ENCODE measurements at regions not wholly inside any gene's neighbourhood (a gene's known extent, or its start where the extent isn't known, plus 50 kb on each side); places are given as distances from the start of the nearest gene placed in this dataset.
A peak's percentile ranks its signal among the peaks of the same experiment; 100 is the strongest.
"Not testable (repeated sequence)": the region's sequence is repeated elsewhere in the genome, so short reads cannot be mapped to it uniquely, and the experiment has no call there.

DNA sequence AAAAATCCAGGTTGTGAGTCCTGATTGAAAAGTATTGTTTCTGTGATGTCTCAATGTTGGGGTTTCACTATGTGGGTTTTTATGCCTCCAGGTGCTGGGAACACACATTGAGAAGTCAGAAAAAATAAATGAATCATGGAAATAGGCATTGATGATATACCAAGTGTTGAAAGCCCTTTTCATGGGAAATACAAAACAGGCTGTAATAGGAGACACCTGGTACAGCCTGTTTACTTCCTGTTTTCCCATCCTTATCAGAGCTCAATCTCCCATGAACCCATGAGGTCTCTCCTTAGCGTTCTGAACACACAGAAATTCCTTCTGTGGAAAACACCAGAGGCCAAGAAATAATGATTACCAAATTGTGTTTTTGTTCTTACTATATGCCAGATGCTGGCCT lies 106.3 kb upstream of the BOD1L1 start:
- Histone ChIP-seq H4K20me1 (ENCODE audit: low read length) (no peaks in the 10 kb centered on the region), H3F3A (ENCODE audit: low read length, unreplicated experiment) (no peaks in the 10 kb centered on the region), H3K4me3 (ENCODE audit: low read length) (no peak overlapping the region), H3K9me2 (replicated peaks; ENCODE audit: low read length) (no peaks in the 10 kb centered on the region), H3K9ac (ENCODE audit: low read length) (no peak overlapping the region), H3K36me3 (ENCODE audit: low read depth, low read length) (no peaks in the 10 kb centered on the region), H3K4me1 (ENCODE audit: insufficient read depth, low read length) (no peaks in the 10 kb centered on the region), H2AFZ (ENCODE audit: low read length) (no peak overlapping the region), H3K79me2 (ENCODE audit: low read length) (no peaks in the 10 kb centered on the region), H3K9me3 (ENCODE audit: low read length) (no peaks in the 10 kb centered on the region), H3K4me2 (ENCODE audit: low read length) (no peak overlapping the region), H3K27ac (ENCODE audit: low read length) (no peak overlapping the region), H3K27me3 (ENCODE audit: low read length) (no peaks in the 10 kb centered on the region)
- intact Hi-C loops (cut with micrococcal nuclease) = no loop called here
- TF ChIP-seq, protein P1, sequence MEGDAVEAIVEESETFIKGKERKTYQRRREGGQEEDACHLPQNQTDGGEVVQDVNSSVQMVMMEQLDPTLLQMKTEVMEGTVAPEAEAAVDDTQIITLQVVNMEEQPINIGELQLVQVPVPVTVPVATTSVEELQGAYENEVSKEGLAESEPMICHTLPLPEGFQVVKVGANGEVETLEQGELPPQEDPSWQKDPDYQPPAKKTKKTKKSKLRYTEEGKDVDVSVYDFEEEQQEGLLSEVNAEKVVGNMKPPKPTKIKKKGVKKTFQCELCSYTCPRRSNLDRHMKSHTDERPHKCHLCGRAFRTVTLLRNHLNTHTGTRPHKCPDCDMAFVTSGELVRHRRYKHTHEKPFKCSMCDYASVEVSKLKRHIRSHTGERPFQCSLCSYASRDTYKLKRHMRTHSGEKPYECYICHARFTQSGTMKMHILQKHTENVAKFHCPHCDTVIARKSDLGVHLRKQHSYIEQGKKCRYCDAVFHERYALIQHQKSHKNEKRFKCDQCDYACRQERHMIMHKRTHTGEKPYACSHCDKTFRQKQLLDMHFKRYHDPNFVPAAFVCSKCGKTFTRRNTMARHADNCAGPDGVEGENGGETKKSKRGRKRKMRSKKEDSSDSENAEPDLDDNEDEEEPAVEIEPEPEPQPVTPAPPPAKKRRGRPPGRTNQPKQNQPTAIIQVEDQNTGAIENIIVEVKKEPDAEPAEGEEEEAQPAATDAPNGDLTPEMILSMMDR (conservative IDR thresholded peaks at IDR 0.05; ENCODE audit: low read depth, low read length) = no peak
- TF ChIP-seq EZH2 (IDR thresholded peaks at IDR 0.05; ENCODE audit: low read length, unreplicated experiment) (no peak), EZH2phosphoT487 (IDR thresholded peaks at IDR 0.05; ENCODE audit: borderline replicate concordance, low read length) (no peak)
- ChIA-PET CTCF (no interaction called here), POLR2A (ENCODE audit: unreplicated experiment) (no interaction called here)
- DNase-seq (no peak), ATAC-seq (no peak)
- BruUV-seq (replicated peaks) = no TSS peak

DNA sequence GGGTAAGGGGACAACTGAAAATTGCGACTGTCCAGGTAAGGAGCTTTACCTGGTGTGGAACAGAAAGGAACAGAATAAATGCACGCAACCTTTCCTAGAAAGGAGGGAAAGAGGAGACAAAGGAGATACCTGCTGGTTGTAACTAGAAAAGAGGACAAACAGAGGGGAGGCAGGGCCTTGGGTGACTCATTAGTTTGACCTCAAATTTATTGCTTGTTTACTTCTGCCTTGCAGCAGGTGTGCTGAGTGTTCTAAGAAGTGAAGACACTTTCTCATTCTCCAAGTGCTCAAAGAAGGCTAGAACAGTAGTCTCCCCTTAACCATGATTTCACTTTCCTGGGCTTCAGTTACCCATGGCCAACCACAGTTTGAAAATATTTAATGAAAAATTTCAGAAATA lies 123.1 kb upstream of the BOD1L1 start:
- ChIA-PET POLR2A (ENCODE audit: unreplicated experiment) (no interaction called here), CTCF (no interaction called here)
- H3K4me1 ChIP-seq (ENCODE audit: insufficient read depth, low read length) = peaks cover 9% of the 10 kb centered on the region
- peak; percentile 55 for DNase-seq
- H2AFZ ChIP-seq (ENCODE audit: low read length) = no peak overlapping the region
- H3K27ac ChIP-seq (ENCODE audit: low read length) = no peak overlapping the region
- no peaks in the 10 kb centered on the region for H4K20me1 ChIP-seq (ENCODE audit: low read length)
- TF ChIP-seq EZH2phosphoT487 (IDR thresholded peaks at IDR 0.05; ENCODE audit: borderline replicate concordance, low read length) = no peak
- TF ChIP-seq, protein P1 (conservative IDR thresholded peaks at IDR 0.05; ENCODE audit: low read depth, low read length) = no peak
- TF ChIP-seq EZH2 (IDR thresholded peaks at IDR 0.05; ENCODE audit: low read length, unreplicated experiment) = no peak
- no peaks in the 10 kb centered on the region for H3K9me2 ChIP-seq (replicated peaks; ENCODE audit: low read length)
- H3K79me2 ChIP-seq (ENCODE audit: low read length) = no peaks in the 10 kb centered on the region
- H3F3A ChIP-seq (ENCODE audit: low read length, unreplicated experiment) = no peaks in the 10 kb centered on the region
- no peaks in the 10 kb centered on the region for H3K27me3 ChIP-seq (ENCODE audit: low read length)
- ATAC-seq = peak; percentile 89
- no peaks in the 10 kb centered on the region for H3K36me3 ChIP-seq (ENCODE audit: low read depth, low read length)
- no peaks in the 10 kb centered on the region for H3K9me3 ChIP-seq (ENCODE audit: low read length)
- H3K4me2 ChIP-seq (ENCODE audit: low read length) = 0 out of 2 replicates have a peak overlapping the region, but pooled peaks have one; percentile 27
- no peak overlapping the region for H3K9ac ChIP-seq (ENCODE audit: low read length)
- no TSS peak for BruUV-seq (replicated peaks)
- H3K4me3 ChIP-seq (ENCODE audit: low read length) = no peak overlapping the region
- intact Hi-C loops (cut with micrococcal nuclease) = no loop called here

DNA sequence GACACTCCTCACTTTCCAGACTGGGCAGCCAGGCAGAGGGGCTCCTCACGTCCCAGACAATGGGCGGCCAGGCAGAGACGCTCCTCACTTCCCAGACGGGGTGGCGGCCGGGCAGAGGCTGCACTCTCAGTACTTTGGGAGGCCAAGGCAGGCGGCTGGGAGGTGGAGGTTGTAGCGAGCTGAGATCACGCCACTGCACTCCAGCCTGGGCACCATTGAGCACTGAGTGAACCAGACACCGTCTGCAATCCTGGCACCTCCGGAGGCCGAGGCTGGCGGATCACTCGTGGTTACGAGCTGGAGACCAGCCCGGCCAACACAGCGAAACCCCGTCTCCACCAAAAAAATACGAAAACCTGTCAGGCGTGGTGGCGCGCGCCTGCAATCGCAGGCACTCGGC lies 134.1 kb upstream of the BOD1L1 start:
- H3K36me3 ChIP-seq (ENCODE audit: low read depth, low read length); H3K9me3 ChIP-seq (ENCODE audit: low read length); POLR2A ChIA-PET (ENCODE audit: unreplicated experiment); H3K9me2 ChIP-seq (replicated peaks; ENCODE audit: low read length); H3K4me1 ChIP-seq (ENCODE audit: insufficient read depth, low read length); intact Hi-C loops (cut with micrococcal nuclease); CTCF ChIA-PET; H2AFZ ChIP-seq (ENCODE audit: low read length); H3F3A ChIP-seq (ENCODE audit: low read length, unreplicated experiment); H3K79me2 ChIP-seq (ENCODE audit: low read length); H3K27me3 ChIP-seq (ENCODE audit: low read length); H3K4me2 ChIP-seq (ENCODE audit: low read length); DNase-seq; BruUV-seq (replicated peaks); H3K9ac ChIP-seq (ENCODE audit: low read length); ATAC-seq; H3K27ac ChIP-seq (ENCODE audit: low read length); H4K20me1 ChIP-seq (ENCODE audit: low read length); H3K4me3 ChIP-seq (ENCODE audit: low read length): not testable (repeated sequence)
